GM06990 (cell line): ENCODE measurements at regions not wholly inside any gene's neighbourhood (a gene's known extent, or its start where the extent isn't known, plus 50 kb on each side); places are given as distances from the start of the nearest gene placed in this dataset.
"Not testable (repeated sequence)": the region's sequence is repeated elsewhere in the genome, so short reads cannot be mapped to it uniquely, and the experiment has no call there.

Experiments
- DNase-seq: peaks from one replicate; pipeline ENCODE4 v3.0.0-alpha.2; 2011; ENCODE audit not compliant: insufficient read length; ENCODE audit errors: extremely low read depth
- H3K27me3 ChIP-seq: replicated peaks from 2 replicates; pipeline ENCODE4 v1.6.0; 2011; ENCODE audit warnings: low read length; ENCODE audit not compliant: control insufficient read depth, insufficient read depth
- H3K36me3 ChIP-seq: 2 replicates; pipeline ENCODE4 v1.5.1; 2011; ENCODE audit warnings: low read length; ENCODE audit not compliant: control insufficient read depth, insufficient read depth
- H3K4me3 ChIP-seq: replicated peaks from 2 replicates; pipeline ENCODE4 v1.5.1; 2011; ENCODE audit warnings: low read depth, mild to moderate bottlenecking, control low read depth, low read length
- CTCF ChIP-seq: IDR thresholded peaks from 2 replicates; pipeline ENCODE4 v1.5.1; 2011; ENCODE audit warnings: low read length, control low read depth, mild to moderate bottlenecking, inconsistent platforms; ENCODE audit not compliant: insufficient read depth, poor library complexity, severe bottlenecking

GRCh38 chr16:47977802-47978201 is 178.0 kb downstream of the ABCC12 start:
- Histone ChIP-seq H3K4me3 (no peak overlapping the region), H3K27me3 (no peaks in the 10 kb centered on the region; the same call in 1 of the 2 replicates), H3K36me3 (no peaks in the 10 kb centered on the region)
- no peak for DNase-seq
- TF ChIP-seq CTCF, result no peak

- Histone ChIP-seq H3K27me3 (no peaks in the 10 kb centered on the region; the same call in 1 of the 2 replicates), H3K36me3 (no peaks in the 10 kb centered on the region), H3K4me3 (no peak overlapping the region)
- TF ChIP-seq CTCF, result no peak
- no peak for DNase-seq
These were observed 179.1 kb downstream of the ABCC12 start for GRCh38 chr16:47976636-47977210.

GRCh38 chr16:47974971-47975370 is 180.8 kb downstream of the ABCC12 start:
- H3K27me3 ChIP-seq, DNase-seq, H3K36me3 ChIP-seq, H3K4me3 ChIP-seq: not testable (repeated sequence)

GRCh38 chr16:47973552-47973951 is 182.2 kb downstream of the ABCC12 start:
- Histone ChIP-seq H3K4me3 (no peak overlapping the region), H3K27me3 (no peaks in the 10 kb centered on the region), H3K36me3 (no peaks in the 10 kb centered on the region)
- no peak for TF ChIP-seq CTCF
- no peak for DNase-seq

- DNase-seq, result no peak
- no peak for TF ChIP-seq CTCF
- Histone ChIP-seq H3K36me3 (no peaks in the 10 kb centered on the region), H3K4me3 (no peak overlapping the region), H3K27me3 (no peaks in the 10 kb centered on the region)
These were observed 183.4 kb downstream of the ABCC12 start for GRCh38 chr16:47972246-47972985.

GRCh38 chr16:47971225-47971624 is 184.6 kb downstream of the ABCC12 start:
- Histone ChIP-seq H3K4me3 (no peak overlapping the region), H3K27me3 (no peaks in the 10 kb centered on the region), H3K36me3 (no peaks in the 10 kb centered on the region)
- DNase-seq, result no peak
- no peak for TF ChIP-seq CTCF
